H1 (cell line): ENCODE measurements at regions not wholly inside any gene's neighbourhood (a gene's known extent, or its start where the extent isn't known, plus 50 kb on each side); places are given as distances from the start of the nearest gene placed in this dataset.

Experiments used
- CTCF ChIA-PET: fragments of 300-600 bp; sonication (Branson Sonifier 250); formaldehyde crosslinking; loops from one replicate; lab custom pipeline; 2021; ENCODE audit not compliant: partially characterized antibody; lab: Charles Lee
- POLR2A ChIA-PET: fragments of 300-600 bp; sonication (Branson Sonifier 250); formaldehyde crosslinking; loops from one replicate; lab custom pipeline; 2021; ENCODE audit warnings: inconsistent platforms; ENCODE audit not compliant: partially characterized antibody; lab: Charles Lee
- DNase-seq, 2 experiments: peaks; one replicate each; pipeline versions ENCODE4 v3.0.0 to v3.0.0-alpha.2; 2010 to 2022; ENCODE audit warnings: low spot score in 2 of 2, low read depth in 1 of 2, mixed read lengths in 1 of 2
- FAIRE-seq: peaks from 2 replicates; lab custom pipeline; 2011; peaks lifted over from hg19 to GRCh38; lab: Jason Lieb, UNC
- H2AFZ ChIP-seq: 2 replicates; pipeline ENCODE4 v1.8.1; 2012; ENCODE audit warnings: low read length, inconsistent platforms
- H2AK5ac ChIP-seq: 2 replicates; pipeline ENCODE4 v1.6.1; 2013; ENCODE audit warnings: low read depth, low read length
- H2BK120ac ChIP-seq: replicated peaks from 2 replicates; pipeline ENCODE3; 2013; ENCODE audit warnings: low read depth, low read length, inconsistent platforms
- H2BK12ac ChIP-seq: 2 replicates; pipeline ENCODE4 v1.6.1; 2013; ENCODE audit warnings: low read depth, low read length
- H2BK15ac ChIP-seq: 2 replicates; pipeline ENCODE4 v1.6.1; 2013; ENCODE audit warnings: low read length
- H2BK20ac ChIP-seq: 2 replicates; pipeline ENCODE4 v1.6.1; 2013; ENCODE audit warnings: low read length
- H2BK5ac ChIP-seq: 2 replicates; pipeline ENCODE4 v1.6.1; 2013; ENCODE audit warnings: low read depth, low read length
- H3K14ac ChIP-seq: 2 replicates; pipeline ENCODE4 v1.6.1; 2013; ENCODE audit warnings: inconsistent platforms; ENCODE audit not compliant: insufficient read length
- H3K18ac ChIP-seq: 2 replicates; pipeline ENCODE4 v1.6.1; 2013; ENCODE audit warnings: low read length; ENCODE audit errors: extremely low read depth
- H3K23ac ChIP-seq: 2 replicates; pipeline ENCODE4 v1.6.1; 2013; ENCODE audit warnings: inconsistent platforms; ENCODE audit not compliant: insufficient read length
- H3K23me2 ChIP-seq: 2 replicates; pipeline ENCODE4 v1.6.1; 2013; ENCODE audit warnings: low read depth, low read length
- H3K27ac ChIP-seq: 2 replicates; pipeline ENCODE4 v1.6.1; 2011; ENCODE audit warnings: low read depth, low read length, inconsistent platforms
- H3K27me3 ChIP-seq, 4 experiments: replicated peaks in 1 of 4; 1 replicate in 1 of 4; 2 replicates in 3 of 4; pipeline versions ENCODE4 v1.6.1 to v1.8.1; 2011 to 2013; ENCODE audit warnings: low read length in 3 of 4, mild to moderate bottlenecking in 3 of 4, inconsistent platforms in 2 of 4, mixed read lengths in 2 of 4, moderate library complexity in 1 of 4; ENCODE audit not compliant: control insufficient read depth in 3 of 4, insufficient read depth in 3 of 4; ENCODE audit errors: extremely low read depth in 1 of 4
- H3K36me3 ChIP-seq, 4 experiments: 2 replicates each; pipeline versions ENCODE4 v1.6.1 to v1.8.1; 2011 to 2013; ENCODE audit warnings: mild to moderate bottlenecking in 4 of 4, low read length in 3 of 4, moderate library complexity in 2 of 4, control low read depth in 1 of 4, inconsistent platforms in 1 of 4; ENCODE audit not compliant: insufficient read depth in 4 of 4, control insufficient read depth in 2 of 4
- H3K4ac ChIP-seq: replicated peaks from 2 replicates; pipeline ENCODE3; 2013; ENCODE audit warnings: low read length, low read depth, mixed read lengths, inconsistent platforms; ENCODE audit not compliant: insufficient read length
- H3K4me1 ChIP-seq, 4 experiments: replicated peaks in 1 of 4; 1 replicate in 1 of 4; 2 replicates in 3 of 4; pipeline versions ENCODE4 v1.6.1 to v1.8.1; 2011 to 2013; ENCODE audit warnings: low read length in 3 of 4, inconsistent platforms in 2 of 4, mixed read lengths in 1 of 4; ENCODE audit not compliant: insufficient read depth in 4 of 4, control insufficient read depth in 3 of 4
- H3K4me2 ChIP-seq, 2 experiments: 2 replicates each; pipeline versions ENCODE4 v1.6.1 to v1.8.1; 2011 to 2013; ENCODE audit warnings: low read depth in 2 of 2, low read length in 2 of 2, control low read depth in 1 of 2, inconsistent platforms in 1 of 2, mild to moderate bottlenecking in 1 of 2; ENCODE audit not compliant: insufficient read depth in 1 of 2
- H3K4me3 ChIP-seq, 4 experiments: fragments of 200-600, 300-600 bp in 1 of 4; sonication (generic), shearing (Covaris generic), sonication (Bioruptor Twin) in 1 of 4; 2 replicates each; pipeline versions ENCODE4 v1.5.1 to v1.8.1; 2011 to 2016; ENCODE audit warnings: low read length in 4 of 4, low read depth in 3 of 4, control low read depth in 2 of 4, inconsistent platforms in 2 of 4, mild to moderate bottlenecking in 2 of 4, mixed read lengths in 1 of 4, moderate library complexity in 1 of 4; ENCODE audit not compliant: insufficient read depth in 2 of 4; ENCODE audit errors: extremely low read depth in 1 of 4
- H3K56ac ChIP-seq: replicated peaks from 2 replicates; pipeline ENCODE3; 2013; ENCODE audit warnings: low read depth, mild to moderate bottlenecking, mixed read lengths, low read length, inconsistent platforms; ENCODE audit not compliant: insufficient read length
- H3K79me1 ChIP-seq: 2 replicates; pipeline ENCODE4 v1.6.1; 2013; ENCODE audit warnings: low read depth, low read length, control low read depth
- H3K79me2 ChIP-seq, 2 experiments: 2 replicates each; pipeline versions ENCODE4 v1.6.1 to v1.8.1; 2012 to 2013; ENCODE audit warnings: low read length in 2 of 2, mild to moderate bottlenecking in 2 of 2, inconsistent platforms in 1 of 2; ENCODE audit not compliant: insufficient read depth in 2 of 2, control insufficient read depth in 1 of 2
- H3K9ac ChIP-seq, 4 experiments: replicated peaks in 1 of 4; 1 replicate in 1 of 4; 2 replicates in 3 of 4; pipeline versions ENCODE4 v1.6.1 to v1.8.1; 2011 to 2013; ENCODE audit warnings: low read depth in 3 of 4, low read length in 3 of 4, control low read depth in 2 of 4, mild to moderate bottlenecking in 2 of 4, moderate library complexity in 2 of 4, inconsistent platforms in 1 of 4; ENCODE audit errors: extremely low read depth in 1 of 4
- H3K9me3 ChIP-seq, 2 experiments: 2 replicates each; pipeline versions ENCODE4 v1.6.1 to v1.8.1; 2012 to 2013; ENCODE audit warnings: mild to moderate bottlenecking in 2 of 2, moderate library complexity in 2 of 2, control low read depth in 1 of 2, inconsistent platforms in 1 of 2, low read depth in 1 of 2, low read length in 1 of 2, mixed read lengths in 1 of 2; ENCODE audit not compliant: insufficient read depth in 2 of 2
- H4K20me1 ChIP-seq, 2 experiments: replicated peaks in 1 of 2; 2 replicates each; pipeline versions ENCODE3 to v1.8.1; 2011 to 2013; ENCODE audit warnings: inconsistent platforms in 2 of 2, low read length in 2 of 2, mild to moderate bottlenecking in 1 of 2; ENCODE audit not compliant: insufficient read depth in 2 of 2, control insufficient read depth in 1 of 2
- H4K5ac ChIP-seq: 2 replicates; pipeline ENCODE4 v1.6.1; 2013; ENCODE audit warnings: low read length, low read depth, mixed read lengths, inconsistent platforms; ENCODE audit not compliant: insufficient read length
- H4K8ac ChIP-seq: 2 replicates; pipeline ENCODE4 v1.8.0; 2013; ENCODE audit warnings: mild to moderate bottlenecking, moderate library complexity, low read length, inconsistent platforms; ENCODE audit not compliant: insufficient read depth; ENCODE audit errors: extremely low read depth
- H4K91ac ChIP-seq: replicated peaks from 2 replicates; pipeline ENCODE3; 2013; ENCODE audit warnings: low read length, mixed read lengths, inconsistent platforms; ENCODE audit not compliant: insufficient read length
- CTBP2 ChIP-seq: IDR thresholded peaks from 2 replicates; pipeline ENCODE4 v1.7.0; 2011; ENCODE audit warnings: borderline replicate concordance, mild to moderate bottlenecking, moderate library complexity, mixed read lengths, low read length; ENCODE audit not compliant: insufficient read depth, insufficient read length
- MAFK ChIP-seq: IDR thresholded peaks from 2 replicates; pipeline ENCODE4 v1.6.1; 2012; ENCODE audit warnings: low read depth, mild to moderate bottlenecking, improper control_type of control experiment, low read length
- TEAD4 ChIP-seq: IDR thresholded peaks from 2 replicates; pipeline ENCODE4 v1.6.1; 2012; ENCODE audit warnings: low read depth, low read length, inconsistent platforms, mixed read lengths
- WGBS, 2 experiments: shearing (Covaris generic) in 1 of 2; methylation state at CpG; one replicate each; pipeline versions ENCODE4 v1.1.6 to v1.1.7; 2013 to 2015; ENCODE audit warnings: low lambda C conversion rate in 2 of 2, mixed read lengths in 2 of 2, inconsistent platforms in 1 of 2, low coverage in 1 of 2, missing lambda C conversion rate in 1 of 2; ENCODE audit not compliant: insufficient replicate concordance in 2 of 2, insufficient coverage in 1 of 2, insufficient read length in 1 of 2; ENCODE audit errors: extremely low coverage in 1 of 2, missing lambda C conversion rate in 1 of 2; 5-methylcytosine and 5-hydroxymethylcytosine counted together

GRCh38 chr2:128380961-128381938 lies 62.6 kb upstream of the HS6ST1 start:
- Histone ChIP-seq H2AFZ (no peak overlapping the region), H2BK5ac (no peak overlapping the region), H3K23me2 (no peaks in the 10 kb centered on the region), H4K5ac (no peak overlapping the region), H3K4ac (no peak overlapping the region), H4K20me1 (no peaks in the 10 kb centered on the region), H3K9me3 (no peaks in the 10 kb centered on the region), H3K18ac (no peak overlapping the region; the same call in 1 of the 2 replicates), H3K27ac (no peak overlapping the region), H3K9ac (no peak overlapping the region), H3K4me1 (peaks cover 0 to 23% (median 7%) of the 10 kb centered on the region in 4 experiments; a peak in 4 of 7 replicates)
- ChIA-PET CTCF (interaction anchor here (0.7 to 5.6 kb wide), 11 partner anchors 7 to 909 kb away, joined by 3 to 29 read pairs (median 4); no protein-coding TSS in a partner anchor), POLR2A (interaction anchor here (1.2 kb wide), 2 partner anchors 17 to 26 kb away, joined by 3 to 4 read pairs; no protein-coding TSS in a partner anchor)
- whole genome bisulfite sequencing, 2 experiments, result 79% methylated on average over 18 of the region's 18 CpGs; no CpG with 5 or more reads in 1 of the 2 experiments
- TF ChIP-seq CTBP2 (no peak), MAFK (no peak), TEAD4 (0 out of 2 replicates have a peak, but pooled peaks have one; percentile 10)
- TF ChIP-seq, all 59 proteins: peak for 1
- no peak overlapping the region for H3K4me3 ChIP-seq
- no peak overlapping the region for H4K91ac ChIP-seq
- DNase-seq (no peak), FAIRE-seq (no peak)
- H2BK20ac ChIP-seq, result no peak overlapping the region; the same call in 1 of the 2 replicates
- no peak overlapping the region for H2AK5ac ChIP-seq
- 0 out of 2 replicates have a peak overlapping the region, but pooled peaks have one; percentile 50 for H2BK12ac ChIP-seq
- H3K79me1 ChIP-seq, result no peaks in the 10 kb centered on the region
- H3K4me2 ChIP-seq, result no peak overlapping the region
- no peak overlapping the region for H3K14ac ChIP-seq
- H3K36me3 ChIP-seq, result no peaks in the 10 kb centered on the region
- no peak overlapping the region for H2BK120ac ChIP-seq
- no peaks in the 10 kb centered on the region for H3K79me2 ChIP-seq
- H4K8ac ChIP-seq, result no peak overlapping the region; the same call in 1 of the 2 replicates
- H2BK15ac ChIP-seq, result 0 out of 2 replicates have a peak overlapping the region, but pooled peaks have one; percentile 67
- H3K23ac ChIP-seq, result no peak overlapping the region
- H3K56ac ChIP-seq, result no peak overlapping the region
- peaks cover 0 to 5% (median 0%) of the 10 kb centered on the region in 4 experiments; a peak in 3 of 7 replicates for H3K27me3 ChIP-seq
